Right atrium auricular region (tissue), 2 donors: ENCODE measurements at regions not wholly inside any gene's neighbourhood (a gene's known extent, or its start where the extent isn't known, plus 50 kb on each side); places are given as distances from the start of the nearest gene placed in this dataset.

Experiments used
- DNase-seq: peaks from one replicate; pipeline ENCODE4 v3.0.0-alpha.2; 2019; ENCODE audit warnings: low spot score
- H3K27ac ChIP-seq, 2 donors: fragments of 200-600 bp; sonication (generic); 1 replicate in 1 of 2; 2 replicates in 1 of 2; pipeline ENCODE4 v1.5.1; 2016 to 2019
- H3K27me3 ChIP-seq, 2 donors: fragments of 200-600 bp; sonication (generic); one replicate each; pipeline versions ENCODE4 v1.5.1 to v1.6.0; 2017 to 2019
- H3K36me3 ChIP-seq: fragments of 200-600 bp; sonication (generic); one replicate; pipeline ENCODE4 v1.5.1; 2016
- H3K4me1 ChIP-seq, 2 donors: fragments of 200-600 bp; sonication (generic); one replicate each; pipeline versions ENCODE4 v1.5.1 to v1.6.0; 2017 to 2019
- H3K4me3 ChIP-seq, 2 donors: fragments of 200-600 bp; sonication (generic); 1 replicate in 1 of 2; 2 replicates in 1 of 2; pipeline ENCODE4 v1.5.1; 2017 to 2019; ENCODE audit warnings: mild to moderate bottlenecking in 1 of 2, moderate library complexity in 1 of 2
- H3K9me3 ChIP-seq, 2 donors: fragments of 200-600 bp; sonication (generic); one replicate each; pipeline ENCODE4 v1.5.1; 2019
- CTCF ChIP-seq, 2 donors: fragments of 200-600 bp; sonication (generic); IDR thresholded peaks; one replicate each; pipeline ENCODE4 v1.5.1; 2019; ENCODE audit warnings: antibody characterized with exemption in 2 of 2

- H3K9me3 ChIP-seq: no peaks in the 10 kb centered on the region
Observed at GRCh38 chr7:89773611-89774010, 380.7 kb upstream of the STEAP1 start.

GRCh38 chr7:89775459-89775858 lies 378.8 kb upstream of the STEAP1 start:
- H3K4me3 ChIP-seq: no peak overlapping the region
- no peaks in the 10 kb centered on the region for H3K4me1 ChIP-seq
- H3K36me3 ChIP-seq: no peaks in the 10 kb centered on the region
- no peak overlapping the region for H3K27ac ChIP-seq
- no peaks in the 10 kb centered on the region for H3K9me3 ChIP-seq
- no peak for DNase-seq
- no peak for TF ChIP-seq CTCF (IDR thresholded peaks at IDR 0.05)
- no peaks in the 10 kb centered on the region for H3K27me3 ChIP-seq

More at GRCh38 chr7:89773611-89774010, 380.7 kb upstream of the STEAP1 start:
- H3K27ac ChIP-seq: no peak overlapping the region
- H3K27me3 ChIP-seq: no peaks in the 10 kb centered on the region
- no peak for TF ChIP-seq CTCF (IDR thresholded peaks at IDR 0.05)
- no peak for DNase-seq
- no peaks in the 10 kb centered on the region for H3K4me1 ChIP-seq
- H3K4me3 ChIP-seq: no peak overlapping the region
- H3K36me3 ChIP-seq: no peaks in the 10 kb centered on the region

GRCh38 chr7:89776980-89777379 lies 377.3 kb upstream of the STEAP1 start:
- no peak for TF ChIP-seq CTCF (IDR thresholded peaks at IDR 0.05)
- Histone ChIP-seq H3K4me1 (no peaks in the 10 kb centered on the region), H3K27me3 (no peaks in the 10 kb centered on the region), H3K27ac (no peak overlapping the region), H3K9me3 (no peaks in the 10 kb centered on the region), H3K36me3 (no peaks in the 10 kb centered on the region), H3K4me3 (no peak overlapping the region)
- no peak for DNase-seq

- no peak for DNase-seq
- TF ChIP-seq CTCF (IDR thresholded peaks at IDR 0.05): no peak
- Histone ChIP-seq H3K36me3 (no peaks in the 10 kb centered on the region), H3K9me3 (no peaks in the 10 kb centered on the region), H3K27ac (no peak overlapping the region), H3K4me3 (no peak overlapping the region), H3K4me1 (no peaks in the 10 kb centered on the region), H3K27me3 (no peaks in the 10 kb centered on the region)
Observed at GRCh38 chr7:89777499-89777898, 376.8 kb upstream of the STEAP1 start.

- no peak for DNase-seq
- H3K9me3 ChIP-seq: no peaks in the 10 kb centered on the region
Observed at GRCh38 chr7:89780291-89780690, 374.0 kb upstream of the STEAP1 start.

More at GRCh38 chr7:89780291-89780690, 374.0 kb upstream of the STEAP1 start:
- no peak for TF ChIP-seq CTCF (IDR thresholded peaks at IDR 0.05)
- H3K36me3 ChIP-seq: no peaks in the 10 kb centered on the region
- H3K27me3 ChIP-seq: no peaks in the 10 kb centered on the region
- no peak overlapping the region for H3K4me3 ChIP-seq
- no peaks in the 10 kb centered on the region for H3K4me1 ChIP-seq
- H3K27ac ChIP-seq: no peak overlapping the region
